NCI-H2227 treated with DMSO at 0.1 percent for 48 hours (cell line): ENCODE measurements at regions not wholly inside any gene's neighbourhood (a gene's known extent, or its start where the extent isn't known, plus 50 kb on each side); places are given as distances from the start of the nearest gene placed in this dataset.
"Not testable (repeated sequence)": the region's sequence is repeated elsewhere in the genome, so short reads cannot be mapped to it uniquely, and the experiment has no call there.

Experiments used
- DNase-seq: peaks from one replicate; lab custom pipeline; 2025; lab: John Stamatoyannopoulos, UW

DNA sequence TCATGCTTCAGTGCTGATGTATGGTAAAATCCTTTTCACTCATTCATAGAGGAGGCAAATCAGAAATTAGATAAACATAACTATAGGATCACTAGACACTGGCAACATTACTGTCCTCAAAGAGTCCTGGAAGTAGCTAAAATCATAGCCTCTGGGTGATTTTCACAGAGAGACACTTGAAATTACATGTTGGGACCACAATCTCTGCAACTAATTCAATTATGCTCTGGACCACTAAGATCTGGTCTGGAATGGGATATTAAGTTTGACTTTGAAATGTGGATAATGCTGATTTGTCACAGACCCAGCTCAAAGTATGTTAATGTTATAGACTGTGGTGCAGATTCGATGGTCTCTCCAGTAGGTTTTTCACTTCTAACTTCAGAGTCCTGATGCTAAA, 214.6 kb upstream of the CCNH start:
- no peak for DNase-seq

DNA sequence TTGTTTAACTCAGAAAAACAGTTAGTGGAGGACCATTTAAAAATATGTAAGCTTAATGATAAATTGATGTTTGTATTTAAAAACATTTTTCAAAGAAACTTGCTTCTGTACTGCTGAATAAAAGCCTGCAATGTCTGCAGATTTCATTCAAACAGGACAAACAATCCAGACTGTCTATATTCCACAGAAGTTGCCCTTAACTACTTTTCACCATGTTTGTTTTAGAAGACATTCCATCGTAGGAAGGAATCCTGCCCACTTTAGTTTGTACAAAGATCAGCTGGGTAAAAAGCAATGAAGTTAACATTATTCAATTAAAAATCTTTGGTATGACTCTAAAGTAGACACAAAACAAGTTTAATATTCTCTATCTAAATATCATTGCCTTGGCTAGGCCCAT, 195.7 kb upstream of the CCNH start:
- no peak for DNase-seq

DNA sequence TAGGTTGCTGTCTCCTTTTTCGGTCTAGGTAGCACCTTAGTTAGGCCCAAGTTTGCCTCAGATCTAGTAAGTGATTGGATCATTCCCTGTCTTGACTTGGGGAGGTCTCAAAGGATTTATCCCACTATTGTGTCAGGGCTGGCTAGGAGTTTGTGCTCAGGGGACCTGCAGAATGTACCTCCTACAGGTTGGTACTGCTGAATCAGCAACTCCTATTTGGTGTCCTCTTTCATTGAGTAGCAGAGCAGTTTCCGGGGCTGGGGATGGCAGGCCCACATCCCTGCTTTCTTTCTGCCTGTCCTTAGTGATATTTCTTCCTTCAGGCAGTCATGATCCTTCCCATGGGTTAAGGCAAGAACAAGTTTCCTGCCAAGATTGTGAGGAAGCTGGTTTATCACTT, 192.9 kb upstream of the CCNH start:
- DNase-seq = no peak

DNA sequence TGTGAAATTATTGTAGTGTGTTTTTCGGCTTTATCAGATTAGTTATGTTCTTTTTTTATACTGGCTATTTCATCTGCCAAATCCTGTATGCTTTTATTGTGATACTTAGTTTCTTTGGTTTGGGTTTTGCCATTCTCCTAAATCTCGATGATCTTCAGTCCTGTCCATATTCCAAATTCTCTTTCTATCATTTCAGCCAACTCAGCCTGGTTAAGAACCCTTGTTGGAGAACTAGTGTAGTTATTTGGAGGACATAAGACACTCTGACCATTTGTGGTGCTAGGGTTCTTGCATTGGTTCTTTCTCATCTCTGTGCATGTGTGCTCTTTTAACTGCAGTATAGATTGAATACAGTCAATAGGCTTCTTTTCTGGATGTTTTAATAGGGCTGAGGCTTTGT, 187.0 kb upstream of the CCNH start:
- DNase-seq = no peak

DNA sequence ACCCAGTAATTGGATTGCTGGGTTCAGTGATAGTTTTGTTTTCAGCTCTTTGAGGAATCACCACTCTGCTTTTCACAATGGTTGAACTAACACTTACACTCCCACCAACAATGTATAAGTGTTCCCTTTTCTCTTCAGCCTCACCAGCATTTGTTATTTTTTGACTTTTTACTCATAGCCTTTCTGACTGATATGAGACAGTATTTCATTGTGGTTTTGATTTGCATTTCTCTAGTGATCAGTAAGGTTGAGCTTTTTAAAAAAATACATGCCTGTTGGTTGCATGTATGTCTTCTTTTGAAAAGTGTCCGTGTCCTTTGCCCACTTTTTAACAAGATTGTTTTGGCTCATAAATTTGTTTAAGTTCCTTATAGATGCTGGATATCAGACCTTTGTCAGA, 185.7 kb upstream of the CCNH start:
- no peak for DNase-seq

DNA sequence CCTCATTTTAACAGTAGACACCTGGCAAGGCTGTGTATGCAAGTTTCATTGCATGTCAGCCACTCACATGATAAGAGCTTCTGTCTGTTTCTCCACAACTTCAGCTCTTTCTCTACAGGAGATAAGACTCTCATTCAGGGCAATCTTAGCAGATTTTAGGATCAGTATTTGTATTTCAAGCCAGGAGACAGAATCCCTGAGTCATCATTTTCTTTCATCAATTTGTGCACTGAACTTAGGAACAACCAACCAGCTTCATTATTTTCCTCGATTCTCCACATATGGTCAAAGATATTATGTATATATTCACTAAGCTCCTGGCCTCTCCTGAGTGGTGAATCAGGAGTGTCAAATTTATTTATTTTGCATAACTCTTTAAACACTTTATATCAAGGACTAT, 181.8 kb upstream of the CCNH start:
- DNase-seq = no peak

DNA sequence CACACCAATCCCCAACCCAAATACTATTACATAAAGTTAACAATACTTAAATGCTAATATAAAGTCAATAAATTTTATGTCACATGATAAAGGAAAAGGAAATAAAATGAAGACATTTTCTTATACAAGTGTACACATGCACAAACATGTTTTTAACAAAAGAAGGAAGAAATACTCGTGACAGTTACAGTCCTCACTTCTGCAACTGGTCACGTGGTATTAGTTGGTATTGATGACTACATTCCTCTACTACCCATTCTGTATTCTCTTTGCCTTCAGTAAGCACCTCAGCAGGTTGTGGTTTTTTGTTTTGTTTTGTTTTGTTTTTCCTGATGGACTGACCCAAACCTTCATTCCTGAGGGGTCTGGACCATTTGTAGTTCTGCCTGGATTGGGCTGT, 176.9 kb upstream of the CCNH start:
- DNase-seq = no peak

DNA sequence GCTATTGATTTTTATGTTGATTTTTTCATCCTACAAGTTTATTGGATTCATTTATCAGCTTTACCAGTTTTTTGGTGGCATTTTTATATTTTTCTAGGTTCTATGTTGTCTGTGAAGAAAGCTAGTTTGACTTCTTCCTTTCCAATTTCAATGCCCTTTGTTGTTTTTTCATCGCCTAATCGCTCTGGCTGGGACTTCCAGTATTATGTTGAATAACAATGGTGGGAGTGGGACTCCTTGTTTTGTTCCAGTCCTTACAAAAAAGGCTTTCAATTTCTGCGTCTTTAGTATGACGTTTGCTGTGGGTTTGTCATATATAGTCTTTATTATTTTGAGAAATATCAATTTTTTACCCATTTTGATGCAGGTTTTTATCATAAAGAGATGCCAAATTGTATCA, 175.6 kb upstream of the CCNH start:
- no peak for DNase-seq

DNA sequence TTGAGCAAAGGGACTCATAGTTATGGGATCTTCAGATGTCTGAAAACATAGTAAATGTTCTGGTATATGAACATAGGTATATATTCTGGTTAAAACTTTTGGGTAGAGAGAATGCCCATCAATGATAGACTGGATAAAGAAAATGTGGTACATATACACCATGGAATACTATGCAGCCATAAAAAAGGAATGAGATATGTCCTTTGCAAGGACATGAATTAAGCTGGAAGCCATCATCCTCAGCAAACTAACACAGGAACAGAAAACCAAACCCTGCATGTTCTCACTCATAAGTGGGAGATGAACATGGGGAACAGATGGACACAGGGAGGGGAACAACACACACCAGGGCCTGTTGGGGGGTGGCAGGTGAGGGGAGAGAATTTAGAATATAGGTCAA, 171.0 kb upstream of the CCNH start:
- not testable (repeated sequence) for DNase-seq

DNA sequence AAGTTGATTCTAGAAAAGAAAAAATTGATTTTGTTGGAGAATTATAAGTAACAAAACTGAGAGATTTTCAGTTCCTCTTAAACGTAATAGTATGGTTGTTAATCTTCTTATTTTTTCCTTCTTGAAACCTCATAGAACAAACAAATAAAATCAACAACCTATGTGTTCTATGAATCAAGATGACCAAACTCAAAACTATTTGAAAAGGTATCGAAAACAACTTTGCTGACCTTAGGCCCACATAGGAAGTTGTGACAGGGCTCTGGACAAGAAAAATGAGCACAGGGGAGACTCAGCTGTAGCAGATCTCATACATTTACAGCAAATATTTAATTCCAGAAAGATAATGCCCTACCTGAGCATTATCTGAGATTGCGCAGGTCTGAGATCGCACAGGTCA, 169.4 kb upstream of the CCNH start:
- no peak for DNase-seq

DNA sequence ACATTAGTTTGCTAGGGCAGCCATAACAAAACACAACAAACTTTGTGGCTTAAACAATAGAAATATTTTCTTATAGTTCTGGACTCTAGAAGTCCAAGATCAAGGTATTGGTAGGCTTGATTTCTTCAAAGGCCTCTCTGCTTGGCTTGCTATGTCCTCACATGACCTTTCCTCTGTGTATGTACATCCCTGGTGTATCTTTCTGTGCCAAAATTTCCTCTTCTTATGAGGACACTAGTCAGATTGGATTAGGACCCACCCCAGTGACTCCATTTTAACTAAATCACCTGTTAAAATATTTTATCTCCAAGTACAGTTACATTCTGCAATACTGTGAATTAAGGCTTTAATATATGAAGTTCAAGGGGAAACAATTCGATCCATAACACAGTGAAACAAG, 168.9 kb upstream of the CCNH start:
- no peak for DNase-seq

DNA sequence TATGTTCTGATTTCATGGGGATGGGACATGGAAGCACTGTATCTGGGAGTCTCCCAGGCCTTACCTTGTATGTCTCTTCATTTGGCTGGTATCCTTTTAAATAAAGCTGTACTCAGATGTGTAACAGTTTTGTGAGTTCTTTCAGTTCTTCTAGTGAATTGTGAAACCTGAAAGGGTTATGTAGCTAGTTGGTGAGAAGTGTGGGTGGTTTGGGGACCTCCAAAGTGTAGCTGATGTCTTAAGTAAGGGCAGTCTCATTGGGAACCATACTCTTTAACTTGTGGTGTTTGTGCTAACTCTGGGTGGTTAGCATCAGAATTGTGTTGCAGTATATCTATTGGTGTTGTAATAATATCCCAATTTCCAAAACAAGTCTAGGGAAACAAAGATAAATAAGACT, 166.9 kb upstream of the CCNH start:
- DNase-seq = no peak

DNA sequence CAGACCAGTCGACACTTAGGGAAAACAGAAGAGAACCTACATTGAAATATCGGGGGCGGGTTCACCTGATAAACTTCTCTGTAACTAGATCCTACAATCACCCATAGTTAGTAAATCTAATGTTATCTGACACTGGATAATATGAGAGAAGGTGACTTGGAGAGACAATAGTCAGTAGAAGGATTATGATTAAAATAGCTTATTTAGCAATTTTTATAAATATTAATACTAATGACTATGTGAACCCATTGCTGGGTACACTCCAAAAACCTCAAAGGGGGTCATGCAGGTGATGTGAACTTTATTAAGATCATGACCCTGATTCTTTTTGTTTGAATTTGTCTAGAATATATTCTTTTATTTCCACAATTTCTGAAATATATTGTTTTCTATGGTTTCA, 164.1 kb upstream of the CCNH start:
- DNase-seq = no peak

DNA sequence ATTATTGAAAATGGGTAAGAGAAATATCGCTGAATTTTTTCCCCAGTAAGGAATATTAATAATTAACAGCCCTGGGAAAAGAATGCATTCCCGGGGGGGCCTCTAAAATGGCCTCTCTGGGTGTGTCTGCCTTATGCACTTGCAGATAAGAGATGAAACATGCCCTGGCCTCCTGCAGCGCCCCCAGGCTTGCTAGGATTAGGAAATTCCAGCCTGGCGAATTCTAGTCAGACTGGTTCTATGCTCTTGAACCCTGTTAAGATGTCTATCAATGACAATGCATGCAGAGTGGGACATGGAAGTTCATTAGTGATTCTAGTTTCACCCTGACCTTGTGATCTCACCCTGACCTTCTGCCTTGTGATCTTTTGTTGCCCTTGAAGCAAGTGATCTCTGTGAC, 163.6 kb upstream of the CCNH start:
- not testable (repeated sequence) for DNase-seq

DNA sequence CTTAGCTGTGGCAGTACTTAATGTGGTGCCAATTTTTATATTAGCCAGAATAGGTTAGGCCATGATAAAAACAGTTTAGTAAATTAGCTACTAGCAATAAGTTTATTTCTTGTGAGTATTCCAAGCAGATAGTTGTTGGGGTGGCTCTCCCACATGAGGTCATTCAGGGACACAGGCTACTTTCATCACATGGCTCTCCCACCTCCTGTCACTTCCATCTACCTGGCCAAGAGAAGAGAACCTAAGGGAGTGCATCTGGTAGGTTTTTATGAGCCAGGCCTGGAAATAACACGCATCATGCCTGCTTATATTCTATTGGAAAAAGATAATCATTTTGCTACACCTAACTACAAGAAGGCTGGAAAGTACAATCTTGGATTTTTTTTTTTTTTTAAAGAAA, 161.4 kb upstream of the CCNH start:
- DNase-seq = no peak

DNA sequence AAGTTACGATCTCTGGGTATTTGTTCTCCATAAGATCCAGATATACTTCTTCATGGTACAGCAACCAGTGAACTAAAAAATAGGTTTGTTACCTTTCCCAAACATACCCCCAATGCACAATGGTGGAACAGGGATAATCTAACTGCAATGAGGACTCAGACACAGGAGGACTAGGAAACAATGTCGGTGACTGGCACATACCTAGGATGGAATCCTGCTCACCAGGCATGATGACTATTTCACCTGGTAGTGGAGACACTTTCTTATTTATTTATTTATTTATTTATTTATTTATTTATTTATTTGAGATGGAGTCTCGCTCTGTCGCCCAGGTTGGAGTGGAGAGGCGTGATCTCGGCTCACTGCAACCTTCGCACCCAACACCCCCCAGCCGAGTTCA, 159.9 kb upstream of the CCNH start:
- no peak for DNase-seq

DNA sequence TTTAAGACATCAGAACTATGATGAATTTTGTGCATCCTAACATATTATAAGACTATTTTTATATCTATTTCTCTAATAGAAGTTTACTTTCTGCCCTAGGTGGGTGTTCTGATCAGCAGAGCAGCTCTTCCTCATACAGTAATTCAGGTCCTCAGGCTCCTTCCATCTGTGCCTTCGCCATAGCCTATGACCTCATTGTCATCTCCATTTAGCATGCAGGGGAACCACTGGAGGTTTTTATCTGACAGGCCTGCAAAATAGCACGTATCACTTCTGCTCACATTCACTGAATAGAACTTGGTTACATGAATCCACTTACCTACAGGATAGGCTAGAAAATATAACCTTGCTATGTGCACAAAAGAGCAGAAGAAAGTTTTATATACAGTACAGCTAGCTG, 159.4 kb upstream of the CCNH start:
- no peak for DNase-seq

DNA sequence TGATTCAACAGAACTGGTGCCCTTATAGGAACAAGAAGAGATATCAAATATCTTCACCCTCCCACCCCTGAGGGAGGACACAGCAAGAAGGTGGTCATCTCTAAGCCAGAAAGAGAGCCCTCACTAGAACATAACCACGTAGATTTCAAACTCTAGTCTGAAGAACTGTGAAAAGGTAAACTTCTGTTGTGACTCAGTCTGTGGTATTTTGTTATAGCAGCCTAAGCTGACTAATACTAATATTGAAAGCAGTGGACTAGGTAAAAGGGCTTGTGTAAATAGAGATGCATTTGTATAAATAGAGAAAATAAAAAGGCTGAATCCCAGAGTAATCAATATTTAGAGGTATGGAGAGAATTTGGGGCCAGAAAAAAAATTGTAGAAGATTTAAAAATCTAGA, 157.6 kb upstream of the CCNH start:
- DNase-seq = no peak

DNA sequence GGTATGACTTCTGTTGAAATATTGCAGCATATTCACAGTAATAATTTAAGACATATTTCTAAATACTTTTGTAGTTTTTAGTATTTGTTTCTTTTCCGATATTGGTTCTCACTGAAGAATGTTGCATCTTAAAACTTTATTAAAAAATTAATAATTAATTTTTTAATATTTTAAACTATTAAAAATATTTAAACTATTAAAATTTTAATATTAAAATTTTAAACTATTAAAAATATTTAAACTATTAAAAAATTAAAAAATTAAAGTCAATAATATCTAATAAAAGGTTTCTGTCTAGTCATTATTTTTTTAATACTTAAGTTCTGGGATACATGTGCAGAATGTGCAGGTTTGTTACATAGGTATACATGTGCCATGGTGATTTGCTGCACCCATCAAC, 149.3 kb upstream of the CCNH start:
- DNase-seq = no peak

DNA sequence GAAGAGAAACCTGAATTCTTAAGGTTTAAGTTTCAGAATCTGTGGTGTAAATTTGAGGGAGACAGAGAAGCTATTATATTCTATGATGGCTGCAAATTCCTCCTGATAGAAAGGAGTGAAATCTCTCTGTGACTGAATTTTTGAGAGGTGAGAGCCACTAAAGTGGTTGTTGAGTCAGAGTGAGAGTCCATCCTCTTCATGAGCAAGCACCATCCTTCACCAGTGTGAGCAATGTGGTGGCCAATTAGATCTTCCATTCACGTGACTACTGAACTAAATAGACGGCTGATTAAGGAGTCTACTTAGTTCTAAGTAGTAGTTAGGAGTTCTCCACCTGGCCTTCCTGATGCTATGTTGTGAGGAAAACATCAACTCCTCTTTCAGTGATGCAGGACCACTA, 147.8 kb upstream of the CCNH start:
- no peak for DNase-seq

DNA sequence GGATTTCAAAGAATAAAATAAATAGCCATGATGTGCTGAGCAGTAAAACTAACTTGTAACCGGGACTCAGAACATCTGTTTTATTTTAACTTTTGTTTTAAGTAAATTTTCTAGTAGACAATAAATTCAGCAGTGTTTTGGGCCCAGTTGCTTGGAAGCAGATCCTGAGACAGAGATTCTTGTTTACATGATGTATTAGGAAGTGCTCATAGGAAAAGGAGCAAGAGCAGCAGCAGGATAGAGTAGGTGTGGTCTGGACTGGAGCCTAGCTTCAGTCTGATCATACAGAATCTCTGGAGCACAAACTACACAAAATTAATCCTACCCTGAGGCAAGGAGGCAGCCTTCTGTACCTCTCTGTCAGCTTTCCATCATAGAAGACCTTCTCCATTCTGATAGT, 139.2 kb upstream of the CCNH start:
- DNase-seq = no peak

DNA sequence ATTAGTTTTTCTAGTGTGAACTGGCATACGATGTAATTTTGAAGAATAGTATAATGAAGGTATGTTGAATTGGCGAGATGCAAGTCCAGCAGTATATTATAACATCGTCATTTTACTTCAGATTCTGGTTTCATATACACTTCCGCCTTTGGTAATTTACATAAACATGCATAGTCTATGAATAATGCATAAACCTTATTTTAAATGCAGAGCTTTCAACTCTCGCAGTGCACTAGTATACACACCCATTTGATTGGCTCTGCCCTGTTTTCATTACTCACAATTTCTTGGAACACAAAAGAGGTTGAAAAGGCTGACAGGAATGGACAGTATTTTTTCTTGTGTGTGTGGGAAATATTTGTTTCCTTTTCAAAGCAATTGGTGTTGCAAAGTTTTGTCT, 128.9 kb upstream of the CCNH start:
- no peak for DNase-seq

DNA sequence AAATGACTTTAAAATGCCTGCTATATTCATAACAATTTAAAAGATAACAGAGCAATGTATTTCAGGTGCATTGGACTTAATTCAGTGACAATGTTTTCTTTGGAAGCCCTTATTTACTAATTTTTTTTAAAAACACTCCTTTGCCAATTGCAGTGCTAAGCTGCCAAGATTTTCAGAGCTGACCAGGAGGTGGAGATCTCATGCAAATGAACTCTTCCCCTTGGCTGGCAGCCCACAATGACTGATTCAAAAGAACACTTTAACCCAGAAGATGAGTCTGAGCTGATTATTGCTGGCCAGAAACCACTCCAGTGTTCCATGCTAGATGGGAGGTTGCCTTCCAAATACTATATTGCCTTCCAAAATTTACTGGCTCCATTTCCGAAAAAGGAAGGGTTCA, 128.3 kb upstream of the CCNH start:
- no peak for DNase-seq

DNA sequence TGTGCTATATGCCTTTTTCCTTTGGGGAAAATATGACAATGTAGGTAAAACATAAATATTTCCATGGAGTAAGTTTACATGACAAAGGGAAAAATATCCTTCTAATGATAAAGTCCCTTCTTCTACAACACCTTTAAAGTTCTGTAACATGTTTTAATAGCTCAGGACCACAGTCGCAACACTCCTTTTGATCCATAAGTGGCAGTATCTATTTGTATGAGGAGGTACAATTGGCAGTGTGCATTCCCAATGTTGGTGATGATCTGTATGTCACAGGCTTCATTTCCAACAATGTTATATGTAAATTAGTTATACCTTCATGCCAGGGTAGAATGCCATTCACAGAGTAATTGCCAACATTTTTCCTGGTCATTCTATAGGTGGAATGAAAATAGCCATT, 127.1 kb upstream of the CCNH start:
- DNase-seq = no peak

DNA sequence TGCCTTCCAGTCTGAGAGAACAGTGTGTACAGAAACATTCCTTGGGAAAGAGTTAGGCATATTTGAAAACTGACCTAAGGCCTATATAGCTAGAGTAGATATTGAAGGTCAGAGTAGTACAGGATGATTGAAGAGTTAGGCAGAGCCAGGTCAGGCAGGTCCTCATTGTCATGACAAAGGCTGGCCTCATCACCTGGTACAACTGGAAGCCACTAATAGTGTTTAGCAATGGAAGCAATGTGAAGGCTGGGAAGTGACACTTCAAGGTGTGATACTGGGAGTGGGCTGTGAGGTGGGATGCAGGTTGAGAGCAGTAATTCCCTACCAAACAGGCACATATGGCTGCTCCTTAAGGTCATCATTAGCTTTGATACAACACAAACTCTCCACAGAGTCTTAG, 123.6 kb upstream of the CCNH start:
- DNase-seq = no peak

DNA sequence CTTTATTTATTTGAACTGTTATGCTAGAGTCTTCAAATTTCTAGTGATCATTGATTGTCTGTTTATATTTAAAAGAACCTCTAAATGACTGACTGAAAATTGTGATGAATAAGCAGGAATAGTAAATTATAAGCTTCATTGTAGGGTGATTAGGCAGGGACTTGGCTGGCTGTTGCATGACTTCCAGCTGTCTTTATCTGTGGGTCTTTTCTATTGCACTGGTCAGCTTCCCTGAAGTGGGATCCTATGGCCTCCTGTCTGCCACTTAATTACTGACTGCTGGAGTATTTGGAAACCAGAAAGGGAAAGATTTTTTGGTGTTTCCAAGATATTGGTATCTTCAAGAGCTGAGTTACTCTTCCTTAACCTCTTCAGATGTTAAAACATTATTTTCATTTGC, 123.0 kb upstream of the CCNH start:
- DNase-seq = no peak
